HG03066 (cell line): ENCODE measurements at regions not wholly inside any gene's neighbourhood (a gene's known extent, or its start where the extent isn't known, plus 50 kb on each side); places are given as distances from the start of the nearest gene placed in this dataset.

Experiments
- ATAC-seq: cut with Tn5 transposase; IDR thresholded peaks from one replicate; pipeline ENCODE4 v1.9.1; 2021; ENCODE audit warnings: low read depth; ENCODE audit not compliant: unreplicated experiment

DNA sequence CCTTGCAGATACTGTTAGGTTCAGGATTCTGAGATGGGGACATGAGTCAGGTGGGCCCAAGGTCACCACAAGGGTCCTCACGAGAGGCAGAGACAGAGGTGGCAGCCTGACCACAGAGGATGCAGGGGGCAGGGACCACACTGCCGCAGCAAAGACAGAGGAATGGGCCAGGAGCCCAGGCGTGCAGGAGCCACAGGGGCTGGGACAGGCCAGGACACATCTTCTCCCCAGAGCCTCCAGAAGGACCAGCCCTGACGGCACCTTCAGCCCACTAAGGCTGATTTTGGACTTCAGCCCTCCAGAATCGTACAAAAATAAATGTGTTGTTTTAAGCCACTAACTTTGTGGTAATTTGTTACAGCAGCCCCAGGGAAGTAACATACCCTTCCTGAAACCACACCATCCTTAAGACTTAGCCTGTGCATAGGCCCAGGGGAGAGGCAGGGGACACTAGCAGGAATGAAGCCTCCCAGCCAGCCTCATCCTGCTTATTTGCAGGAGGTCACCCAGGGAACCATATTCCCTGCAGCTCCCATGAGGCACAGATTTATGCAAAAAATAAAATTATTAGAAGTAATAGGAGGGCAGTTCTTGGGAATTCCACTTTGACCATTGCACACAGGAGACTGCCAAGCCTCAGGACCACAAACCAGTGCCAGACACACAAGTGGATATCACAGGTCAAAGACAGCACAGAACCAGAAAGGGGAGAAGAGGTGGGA, 119.3 kb upstream of the CST7 start:
- no peak for ATAC-seq

DNA sequence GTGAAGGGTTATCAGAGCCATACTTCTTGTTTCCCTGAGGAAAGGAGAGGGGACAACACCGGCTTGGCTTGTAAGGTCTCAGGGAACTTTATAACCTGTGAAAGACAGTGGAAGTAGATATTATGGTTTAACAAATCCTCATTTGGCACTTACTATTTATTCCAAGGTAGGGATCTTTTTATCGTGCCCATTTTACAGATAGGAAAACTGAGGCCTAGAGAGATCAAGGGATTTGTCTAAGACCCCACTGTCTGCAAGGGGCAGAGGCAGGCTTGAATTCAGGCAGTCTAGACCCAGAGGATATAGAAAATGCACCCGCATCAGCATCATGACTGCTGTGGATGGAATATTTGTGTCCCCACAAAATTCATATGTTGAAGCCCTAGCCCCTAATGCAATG, 118.4 kb upstream of the CST7 start:
- ATAC-seq = no peak

- no peak for ATAC-seq
These were observed 117.8 kb upstream of the CST7 start for GRCh38 chr20:24831232-24831631.

GRCh38 chr20:24832518-24832917, 116.6 kb upstream of the CST7 start:
- no peak for ATAC-seq

GRCh38 chr20:24833592-24833991, 115.5 kb upstream of the CST7 start:
- no peak for ATAC-seq

- ATAC-seq = no peak
These were observed 114.8 kb upstream of the CST7 start for GRCh38 chr20:24834310-24834709.

GRCh38 chr20:24835195-24835594, 113.9 kb upstream of the CST7 start:
- ATAC-seq = no peak

- no peak for ATAC-seq
These were observed 113.0 kb upstream of the CST7 start for GRCh38 chr20:24836041-24836533.

DNA sequence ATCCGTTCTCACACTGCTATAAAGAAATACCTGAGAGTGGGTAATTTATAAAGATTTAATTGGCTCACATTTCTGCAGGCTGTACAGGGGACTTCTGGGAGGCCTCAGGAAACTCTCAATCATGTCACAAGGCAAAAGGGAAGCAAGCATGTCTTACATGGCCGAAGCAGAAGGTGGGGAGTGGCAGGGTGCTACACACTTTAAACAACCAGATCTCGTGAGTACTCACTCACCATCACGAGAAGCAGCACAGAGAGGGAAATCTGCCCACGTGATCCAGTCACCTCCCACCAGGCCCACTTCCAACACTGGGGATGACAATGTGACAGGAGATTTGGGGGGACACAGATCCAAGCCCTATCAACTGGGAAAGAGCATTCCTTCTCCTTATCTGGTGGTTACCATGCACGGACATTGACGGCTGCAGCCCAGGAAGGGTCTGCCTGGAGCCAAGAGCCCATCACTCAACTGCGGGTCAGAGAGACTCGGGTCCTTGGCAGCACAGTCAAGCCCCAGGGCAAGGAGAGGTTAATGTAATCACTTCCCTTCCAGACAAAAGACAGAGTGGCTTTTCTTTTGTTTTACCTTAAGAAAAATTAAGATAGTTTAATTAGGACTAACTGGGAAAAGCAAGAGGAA, 112.3 kb upstream of the CST7 start:
- ATAC-seq = no peak

GRCh38 chr20:24837781-24838450, 111.2 kb upstream of the CST7 start:
- ATAC-seq = no peak

DNA sequence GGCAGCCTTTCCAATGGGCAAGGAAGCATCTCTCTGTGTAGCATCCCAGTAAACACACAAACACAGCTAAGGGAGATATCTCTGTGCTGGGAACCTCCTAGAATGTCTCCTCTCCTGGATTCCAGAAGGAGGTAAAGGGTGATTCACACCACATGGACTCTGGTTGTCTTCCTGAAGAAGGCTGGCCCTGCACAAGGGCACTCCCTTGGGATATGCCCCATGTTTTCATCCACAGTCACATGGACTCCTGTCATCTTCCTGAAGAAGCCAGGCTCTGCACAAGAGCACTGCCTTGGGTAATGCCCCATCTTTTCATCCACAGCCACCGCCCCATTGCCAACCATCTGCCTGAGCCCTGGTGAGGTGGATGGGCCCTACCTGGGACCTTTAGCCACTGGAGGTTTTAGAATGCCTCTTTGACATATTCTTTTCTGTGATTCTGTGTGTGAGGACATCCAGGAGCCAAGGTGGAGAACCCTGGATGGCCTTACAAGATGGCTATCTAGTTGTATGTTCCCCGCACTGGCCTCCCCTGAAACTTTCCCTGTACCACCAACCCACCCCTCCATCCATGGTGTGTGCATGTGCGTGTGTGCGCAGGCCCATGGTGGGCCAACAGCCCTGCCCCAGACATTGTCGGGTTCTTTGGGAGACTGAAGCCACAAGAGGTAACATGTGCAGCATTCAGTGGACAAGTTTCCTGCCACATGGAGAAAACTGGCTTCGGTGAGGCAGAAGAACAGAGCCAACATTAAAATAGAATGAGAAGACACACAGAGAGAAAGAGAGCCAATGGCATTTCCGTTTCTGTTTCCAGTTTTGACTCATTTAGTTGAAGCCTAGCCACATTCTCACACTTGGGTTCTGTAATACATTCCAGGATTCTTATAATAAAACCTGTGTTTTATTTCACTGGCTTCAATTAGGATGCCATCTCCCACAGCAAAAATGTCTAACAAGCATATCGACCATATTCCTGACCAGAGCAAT, 110.2 kb upstream of the CST7 start:
- no peak for ATAC-seq

- ATAC-seq = no peak
These were observed 108.9 kb upstream of the CST7 start for GRCh38 chr20:24840121-24840713.

DNA sequence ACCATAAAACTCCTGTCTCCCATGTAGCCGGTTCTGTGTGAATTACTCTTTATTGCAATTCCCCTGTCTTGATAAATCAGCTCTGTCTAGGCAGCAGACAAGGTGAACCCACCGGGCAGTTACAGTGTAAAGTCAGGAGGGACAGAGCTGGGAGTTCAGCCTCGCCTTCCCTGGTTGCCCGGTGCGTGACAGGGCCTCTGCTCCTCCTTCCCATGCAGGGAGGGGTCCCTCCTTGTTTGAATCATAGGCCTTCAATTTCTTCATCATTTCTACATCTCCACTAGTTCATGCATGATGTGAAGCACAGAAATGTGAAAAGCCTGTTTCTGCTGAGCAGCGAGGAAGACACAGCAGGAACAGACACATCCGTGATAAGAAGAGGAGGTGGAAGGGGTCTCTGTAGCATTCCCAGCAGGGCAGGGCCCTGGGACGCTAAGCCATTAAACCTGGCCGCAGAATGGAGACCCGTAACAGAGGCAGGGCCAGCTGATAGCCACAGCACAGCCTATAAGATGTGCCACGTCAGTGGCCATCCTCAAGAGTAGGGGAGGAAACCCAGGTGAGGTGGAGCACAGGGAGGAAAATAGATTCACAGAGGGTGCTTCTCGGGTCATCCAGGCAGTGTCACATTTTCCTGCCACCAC, 106.7 kb upstream of the CST7 start:
- ATAC-seq = no peak

GRCh38 chr20:24842918-24843715, 106.0 kb upstream of the CST7 start:
- peak; percentile 85 for ATAC-seq

GRCh38 chr20:24850176-24850575, 98.9 kb upstream of the CST7 start:
- no peak for ATAC-seq

GRCh38 chr20:24851346-24852019, 97.6 kb upstream of the CST7 start:
- no peak for ATAC-seq

DNA sequence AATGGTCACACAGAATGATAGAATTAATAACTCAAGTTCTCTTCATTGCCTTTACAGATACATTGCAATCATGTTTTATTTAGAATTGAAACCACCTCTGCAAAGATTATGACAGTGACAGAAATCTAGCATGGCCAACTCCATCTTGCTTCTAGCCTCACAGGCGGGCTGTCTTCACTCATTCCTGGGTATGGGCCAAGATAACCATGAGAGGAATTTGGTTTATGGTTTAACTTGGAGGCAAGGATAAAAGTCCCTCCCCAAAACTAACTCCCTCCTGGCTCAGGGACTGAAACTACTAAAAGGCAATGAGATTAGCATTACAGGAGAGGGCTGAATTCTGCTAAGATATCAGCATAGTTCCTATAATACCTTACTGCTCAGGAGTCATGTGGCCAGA, 95.2 kb upstream of the CST7 start:
- no peak for ATAC-seq

GRCh38 chr20:24855848-24856247, 93.2 kb upstream of the CST7 start:
- ATAC-seq = no peak
